ENCODE measurements at regions not wholly inside any gene's neighbourhood (a gene's known extent, or its start where the extent isn't known, plus 50 kb on each side); places are given as distances from the start of the nearest gene placed in this dataset.
"Not testable (repeated sequence)": the region's sequence is repeated elsewhere in the genome, so short reads cannot be mapped to it uniquely, and the experiment has no call there.

DNA sequence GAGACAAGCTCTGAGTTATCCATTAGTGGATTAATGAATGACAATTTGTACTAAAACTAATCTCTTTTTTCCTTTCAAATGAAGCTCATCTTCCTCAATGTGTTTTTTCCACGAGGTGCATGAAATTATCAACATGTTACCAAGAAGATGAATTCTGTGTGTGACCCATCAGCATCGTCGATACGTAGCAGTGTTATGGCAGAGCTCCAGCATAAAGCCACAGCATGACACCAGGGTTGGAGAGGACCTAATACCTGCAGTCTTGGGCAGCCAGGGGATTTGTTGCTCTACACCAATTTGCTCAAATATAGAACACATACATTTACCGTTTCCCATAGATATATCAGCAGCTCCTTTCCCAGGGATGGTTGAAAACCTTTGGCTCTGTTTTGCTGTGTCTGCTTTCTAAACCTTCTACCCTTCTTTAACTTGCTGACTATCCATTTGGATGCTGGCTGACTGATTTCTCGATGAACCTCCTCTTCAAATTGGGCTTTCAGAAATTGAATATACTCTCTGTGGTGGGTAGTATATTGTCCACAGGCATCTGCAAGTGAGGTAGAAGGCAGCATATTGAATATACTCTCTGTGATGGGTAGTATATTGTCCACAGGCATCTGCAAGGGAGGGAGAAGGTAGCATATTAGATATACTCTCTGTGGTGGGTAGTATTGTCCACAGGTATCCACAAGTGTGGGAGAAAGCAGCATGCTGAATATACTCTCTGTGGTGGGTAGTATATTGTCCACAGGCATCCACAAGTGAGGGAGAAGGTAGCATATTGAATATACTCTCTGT lies 787.4 kb upstream of the TPTE start:
- not testable (repeated sequence) for TF ChIP-seq POLR2A, POLR2AphosphoS5 (IDR thresholded peaks at IDR 0.05)
- TF ChIP-seq, protein P1, sequence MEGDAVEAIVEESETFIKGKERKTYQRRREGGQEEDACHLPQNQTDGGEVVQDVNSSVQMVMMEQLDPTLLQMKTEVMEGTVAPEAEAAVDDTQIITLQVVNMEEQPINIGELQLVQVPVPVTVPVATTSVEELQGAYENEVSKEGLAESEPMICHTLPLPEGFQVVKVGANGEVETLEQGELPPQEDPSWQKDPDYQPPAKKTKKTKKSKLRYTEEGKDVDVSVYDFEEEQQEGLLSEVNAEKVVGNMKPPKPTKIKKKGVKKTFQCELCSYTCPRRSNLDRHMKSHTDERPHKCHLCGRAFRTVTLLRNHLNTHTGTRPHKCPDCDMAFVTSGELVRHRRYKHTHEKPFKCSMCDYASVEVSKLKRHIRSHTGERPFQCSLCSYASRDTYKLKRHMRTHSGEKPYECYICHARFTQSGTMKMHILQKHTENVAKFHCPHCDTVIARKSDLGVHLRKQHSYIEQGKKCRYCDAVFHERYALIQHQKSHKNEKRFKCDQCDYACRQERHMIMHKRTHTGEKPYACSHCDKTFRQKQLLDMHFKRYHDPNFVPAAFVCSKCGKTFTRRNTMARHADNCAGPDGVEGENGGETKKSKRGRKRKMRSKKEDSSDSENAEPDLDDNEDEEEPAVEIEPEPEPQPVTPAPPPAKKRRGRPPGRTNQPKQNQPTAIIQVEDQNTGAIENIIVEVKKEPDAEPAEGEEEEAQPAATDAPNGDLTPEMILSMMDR (IDR thresholded peaks at IDR 0.05 in 8 of 11, conservative IDR thresholded peaks at IDR 0.05 in 3 of 11) = not testable (repeated sequence)
